Chondrocyte (in vitro differentiated cells): ENCODE measurements at regions not wholly inside any gene's neighbourhood (a gene's known extent, or its start where the extent isn't known, plus 50 kb on each side); places are given as distances from the start of the nearest gene placed in this dataset.

Experiments used
- DNase-seq: peaks from one replicate; pipeline ENCODE4 v3.0.0; 2021; ENCODE audit warnings: mixed read lengths, low spot score
- H3K27ac Mint-ChIP-seq: one replicate; pipeline ENCODE4 v1.8.0; 2021; ENCODE audit warnings: mild to moderate bottlenecking, moderate library complexity, mixed read lengths; ENCODE audit not compliant: unreplicated experiment
- H3K27me3 Mint-ChIP-seq: 2 replicates; pipeline ENCODE4 v1.8.0; 2021; ENCODE audit warnings: low read depth, mixed read lengths
- H3K36me3 Mint-ChIP-seq: 2 replicates; pipeline ENCODE4 v1.8.0; 2021; ENCODE audit warnings: low read depth, mixed read lengths
- H3K4me1 Mint-ChIP-seq: 2 replicates; pipeline ENCODE4 v1.8.0; 2021; ENCODE audit warnings: low read depth, mild to moderate bottlenecking, mixed read lengths
- H3K4me3 Mint-ChIP-seq: one replicate; pipeline ENCODE4 v1.8.0; 2021; ENCODE audit warnings: mild to moderate bottlenecking, moderate library complexity, mixed read lengths; ENCODE audit not compliant: unreplicated experiment
- H3K9me3 Mint-ChIP-seq: 2 replicates; pipeline ENCODE4 v1.8.0; 2021; ENCODE audit warnings: low read depth, mixed read lengths
- TF ChIP-seq, protein P1 (sequence below): fragments of 200-600 bp; sonication (generic); IDR thresholded peaks from 2 replicates; pipeline ENCODE4 v1.5.0; 2021; ENCODE audit warnings: antibody characterized with exemption, mild to moderate bottlenecking, moderate library complexity

GRCh38 chr21:27265949-27266348 is 299.1 kb upstream of the ADAMTS5 start:
- Mint-ChIP-seq H3K4me1 (peaks cover 23% of the 10 kb centered on the region), H3K27me3 (no peaks in the 10 kb centered on the region), H3K9me3 (peaks cover 2% of the 10 kb centered on the region), H3K27ac (no peak overlapping the region), H3K36me3 (peaks cover 1% of the 10 kb centered on the region), H3K4me3 (no peak overlapping the region)
- DNase-seq: no peak
- TF ChIP-seq, protein P1, sequence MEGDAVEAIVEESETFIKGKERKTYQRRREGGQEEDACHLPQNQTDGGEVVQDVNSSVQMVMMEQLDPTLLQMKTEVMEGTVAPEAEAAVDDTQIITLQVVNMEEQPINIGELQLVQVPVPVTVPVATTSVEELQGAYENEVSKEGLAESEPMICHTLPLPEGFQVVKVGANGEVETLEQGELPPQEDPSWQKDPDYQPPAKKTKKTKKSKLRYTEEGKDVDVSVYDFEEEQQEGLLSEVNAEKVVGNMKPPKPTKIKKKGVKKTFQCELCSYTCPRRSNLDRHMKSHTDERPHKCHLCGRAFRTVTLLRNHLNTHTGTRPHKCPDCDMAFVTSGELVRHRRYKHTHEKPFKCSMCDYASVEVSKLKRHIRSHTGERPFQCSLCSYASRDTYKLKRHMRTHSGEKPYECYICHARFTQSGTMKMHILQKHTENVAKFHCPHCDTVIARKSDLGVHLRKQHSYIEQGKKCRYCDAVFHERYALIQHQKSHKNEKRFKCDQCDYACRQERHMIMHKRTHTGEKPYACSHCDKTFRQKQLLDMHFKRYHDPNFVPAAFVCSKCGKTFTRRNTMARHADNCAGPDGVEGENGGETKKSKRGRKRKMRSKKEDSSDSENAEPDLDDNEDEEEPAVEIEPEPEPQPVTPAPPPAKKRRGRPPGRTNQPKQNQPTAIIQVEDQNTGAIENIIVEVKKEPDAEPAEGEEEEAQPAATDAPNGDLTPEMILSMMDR: no peak

DNA sequence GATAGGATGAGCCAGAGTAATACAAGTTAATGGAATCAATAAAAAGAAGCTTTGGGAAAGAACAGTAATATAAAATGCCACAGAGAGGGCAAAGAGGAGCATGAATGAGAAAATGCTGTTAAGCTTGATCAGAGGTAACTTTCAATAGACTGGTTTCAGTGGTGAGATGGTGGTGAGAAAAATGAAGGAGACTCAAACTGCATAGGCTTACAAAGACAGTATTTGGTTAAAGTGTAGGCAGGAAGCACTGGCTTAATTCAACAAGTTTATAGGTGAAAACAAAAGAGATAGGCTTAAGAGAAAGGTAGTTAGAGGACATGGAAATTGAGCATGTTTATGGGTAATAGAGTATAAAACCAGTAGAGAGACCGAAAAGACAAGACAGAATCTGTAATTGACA is 298.6 kb upstream of the ADAMTS5 start:
- DNase-seq: no peak
- H3K36me3 Mint-ChIP-seq: peaks cover 1% of the 10 kb centered on the region
- H3K27me3 Mint-ChIP-seq: no peaks in the 10 kb centered on the region
- no peak overlapping the region for H3K4me3 Mint-ChIP-seq
- peaks cover 2% of the 10 kb centered on the region for H3K9me3 Mint-ChIP-seq
- peaks cover 20% of the 10 kb centered on the region for H3K4me1 Mint-ChIP-seq
- H3K27ac Mint-ChIP-seq: no peak overlapping the region
- TF ChIP-seq, protein P1: no peak

- H3K27ac Mint-ChIP-seq: no peak overlapping the region
- no peak overlapping the region for H3K4me3 Mint-ChIP-seq
- TF ChIP-seq, protein P1: no peak
- peaks cover 2% of the 10 kb centered on the region for H3K9me3 Mint-ChIP-seq
- no peaks in the 10 kb centered on the region for H3K27me3 Mint-ChIP-seq
- no peak for DNase-seq
- H3K4me1 Mint-ChIP-seq: no peaks in the 10 kb centered on the region
- peaks cover 3% of the 10 kb centered on the region for H3K36me3 Mint-ChIP-seq
Observed at GRCh38 chr21:27261676-27262075, 294.8 kb upstream of the ADAMTS5 start.

DNA sequence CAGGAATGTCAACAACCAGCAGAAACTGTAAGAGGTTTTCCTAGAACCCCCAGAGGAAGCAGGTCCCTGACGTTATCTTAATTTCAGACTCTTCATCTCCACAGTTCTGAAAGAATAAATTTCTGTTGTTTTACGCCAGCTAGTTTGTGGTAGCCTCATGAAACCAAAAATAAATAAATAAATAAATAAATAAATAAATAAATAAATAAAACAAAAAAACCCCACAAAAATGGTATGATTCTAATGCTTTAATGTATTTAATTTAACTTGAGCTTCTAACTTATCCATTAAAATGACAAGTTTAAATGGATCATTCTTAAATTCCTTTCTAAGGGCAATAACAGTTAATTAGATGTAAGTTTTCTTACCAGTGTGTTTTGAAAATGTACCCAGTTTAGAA is 293.8 kb upstream of the ADAMTS5 start:
- TF ChIP-seq, protein P1: no peak
- Mint-ChIP-seq H3K4me3 (no peak overlapping the region), H3K27ac (no peak overlapping the region), H3K36me3 (peaks cover 3% of the 10 kb centered on the region), H3K27me3 (no peaks in the 10 kb centered on the region), H3K4me1 (no peaks in the 10 kb centered on the region), H3K9me3 (peaks cover 2% of the 10 kb centered on the region)
- DNase-seq: no peak

DNA sequence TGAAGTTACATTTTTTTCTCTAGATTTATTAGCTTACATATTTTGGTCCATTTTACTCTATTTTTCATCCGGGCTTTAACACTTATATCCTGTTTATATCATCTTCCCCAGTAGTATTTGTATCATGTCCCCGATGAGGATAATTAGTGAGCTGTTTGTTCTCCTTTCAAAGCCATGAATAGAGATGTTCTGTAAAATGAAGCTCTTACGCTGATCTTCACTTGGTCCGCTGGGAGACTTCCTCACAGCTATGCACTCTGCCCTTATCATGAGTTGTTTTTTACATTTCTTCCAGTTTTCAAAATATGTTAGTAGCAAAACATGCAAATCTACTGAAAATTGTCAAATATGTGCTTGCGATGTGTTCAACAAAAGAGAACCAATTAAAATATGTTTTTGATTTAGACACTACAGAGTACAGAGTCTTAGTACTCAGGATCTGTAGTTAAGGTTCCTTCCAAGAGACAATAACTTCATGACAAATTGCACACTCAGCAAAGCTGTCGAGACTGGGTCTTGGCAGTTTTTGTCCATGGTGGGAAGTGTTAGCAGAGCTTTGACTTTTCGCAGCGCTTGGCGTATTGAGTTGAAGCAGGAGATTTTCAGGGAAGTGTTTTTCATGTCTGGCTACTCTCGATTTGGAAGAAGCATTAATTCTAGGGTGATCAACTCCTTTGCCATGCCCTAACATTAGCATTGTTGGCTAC is 292.0 kb upstream of the ADAMTS5 start:
- no peak for DNase-seq
- TF ChIP-seq, protein P1: no peak
- Mint-ChIP-seq H3K36me3 (peaks cover 3% of the 10 kb centered on the region), H3K27me3 (no peaks in the 10 kb centered on the region), H3K4me1 (no peaks in the 10 kb centered on the region), H3K4me3 (no peak overlapping the region), H3K9me3 (peaks cover 2% of the 10 kb centered on the region), H3K27ac (no peak overlapping the region)
